Retina (tissue), 1 donor: ENCODE measurements at regions not wholly inside any gene's neighbourhood (a gene's known extent, or its start where the extent isn't known, plus 50 kb on each side); places are given as distances from the start of the nearest gene placed in this dataset.

Experiments used
- DNase-seq: peaks from one replicate; pipeline ENCODE4 v3.0.0-alpha.2; 2016

- no peak for DNase-seq
Observed at GRCh38 chr9:115261656-115262081, 143.7 kb upstream of the TNC start.

GRCh38 chr9:115262477-115262876 lies 144.5 kb upstream of the TNC start:
- DNase-seq: no peak

GRCh38 chr9:115262952-115263351 lies 145.0 kb upstream of the TNC start:
- no peak for DNase-seq

- DNase-seq: no peak
Observed at GRCh38 chr9:115263371-115264075, 145.6 kb upstream of the TNC start.

GRCh38 chr9:115264313-115264712 lies 146.4 kb upstream of the TNC start:
- DNase-seq: no peak

- no peak for DNase-seq
Observed at GRCh38 chr9:115267790-115268189, 149.8 kb upstream of the TNC start.

GRCh38 chr9:115275753-115276152 lies 157.8 kb upstream of the TNC start:
- no peak for DNase-seq

- DNase-seq: no peak
Observed at GRCh38 chr9:115276621-115277020, 158.7 kb upstream of the TNC start.

GRCh38 chr9:115277301-115277700 lies 159.3 kb upstream of the TNC start:
- DNase-seq: no peak

GRCh38 chr9:115278326-115279035 lies 160.5 kb upstream of the TNC start:
- DNase-seq: no peak

- DNase-seq: no peak
Observed at GRCh38 chr9:115283395-115283794, 165.4 kb upstream of the TNC start.

GRCh38 chr9:115285836-115286235 lies 167.9 kb upstream of the TNC start:
- DNase-seq: no peak

GRCh38 chr9:115286411-115286810 lies 168.5 kb upstream of the TNC start:
- DNase-seq: no peak

GRCh38 chr9:115289757-115290208 lies 171.8 kb upstream of the TNC start:
- DNase-seq: no peak

- no peak for DNase-seq
Observed at GRCh38 chr9:115291841-115292240, 173.9 kb upstream of the TNC start.

- DNase-seq: no peak
Observed at GRCh38 chr9:115292584-115293279, 174.8 kb upstream of the TNC start.

GRCh38 chr9:115295734-115296133 lies 177.8 kb upstream of the TNC start:
- DNase-seq: no peak

- DNase-seq: no peak
Observed at GRCh38 chr9:115296831-115297565, 179.0 kb upstream of the TNC start.

- DNase-seq: no peak
Observed at GRCh38 chr9:115300116-115300515, 182.2 kb upstream of the TNC start.

GRCh38 chr9:115300874-115301273 lies 182.9 kb upstream of the TNC start:
- DNase-seq: no peak

GRCh38 chr9:115301581-115301980 lies 183.6 kb upstream of the TNC start:
- DNase-seq: no peak

GRCh38 chr9:115305543-115305942 lies 187.6 kb upstream of the TNC start:
- no peak for DNase-seq

GRCh38 chr9:115306865-115307264 lies 188.9 kb upstream of the TNC start:
- DNase-seq: no peak
